Gastroesophageal sphincter (tissue), 3 donors: ENCODE measurements at regions not wholly inside any gene's neighbourhood (a gene's known extent, or its start where the extent isn't known, plus 50 kb on each side); places are given as distances from the start of the nearest gene placed in this dataset.

ENCODE experiments used
- POLR2AphosphoS5 ChIP-seq: sonication (generic); formaldehyde crosslinking; IDR thresholded peaks from one replicate; pipeline ENCODE4 v1.6.1; 2017; ENCODE audit warnings: antibody characterized with exemption
- TF ChIP-seq, protein P1 (sequence below), 4 experiments: fragments of 200-600 bp in 2 of 4; fragments of 450-650 bp in 2 of 4; sonication (generic) in 1 of 4; IDR thresholded peaks; one replicate each; pipeline ENCODE4 v1.5.1; 2017 to 2019; ENCODE audit warnings: antibody characterized with exemption in 4 of 4, mild to moderate bottlenecking in 2 of 4, moderate library complexity in 2 of 4

DNA sequence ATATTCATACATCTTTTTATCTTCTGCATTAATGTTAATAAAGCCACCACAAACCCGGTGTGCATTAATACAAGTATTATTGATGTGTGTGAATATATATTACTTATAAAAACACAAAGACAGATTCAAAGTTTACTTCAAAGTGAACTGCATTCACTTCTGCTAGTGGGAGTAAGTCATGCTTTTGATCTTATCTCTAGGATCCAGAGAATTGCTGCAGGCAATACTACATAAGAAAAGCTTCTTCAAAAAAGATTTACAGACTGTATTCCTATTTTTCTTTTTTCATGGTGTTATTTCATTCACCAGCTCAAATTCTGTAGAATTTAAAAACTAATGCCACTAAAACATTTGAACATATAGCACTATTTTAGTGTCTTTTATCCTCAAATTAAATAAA is 87.5 kb upstream of the CBLB start:
- TF ChIP-seq, protein P1, sequence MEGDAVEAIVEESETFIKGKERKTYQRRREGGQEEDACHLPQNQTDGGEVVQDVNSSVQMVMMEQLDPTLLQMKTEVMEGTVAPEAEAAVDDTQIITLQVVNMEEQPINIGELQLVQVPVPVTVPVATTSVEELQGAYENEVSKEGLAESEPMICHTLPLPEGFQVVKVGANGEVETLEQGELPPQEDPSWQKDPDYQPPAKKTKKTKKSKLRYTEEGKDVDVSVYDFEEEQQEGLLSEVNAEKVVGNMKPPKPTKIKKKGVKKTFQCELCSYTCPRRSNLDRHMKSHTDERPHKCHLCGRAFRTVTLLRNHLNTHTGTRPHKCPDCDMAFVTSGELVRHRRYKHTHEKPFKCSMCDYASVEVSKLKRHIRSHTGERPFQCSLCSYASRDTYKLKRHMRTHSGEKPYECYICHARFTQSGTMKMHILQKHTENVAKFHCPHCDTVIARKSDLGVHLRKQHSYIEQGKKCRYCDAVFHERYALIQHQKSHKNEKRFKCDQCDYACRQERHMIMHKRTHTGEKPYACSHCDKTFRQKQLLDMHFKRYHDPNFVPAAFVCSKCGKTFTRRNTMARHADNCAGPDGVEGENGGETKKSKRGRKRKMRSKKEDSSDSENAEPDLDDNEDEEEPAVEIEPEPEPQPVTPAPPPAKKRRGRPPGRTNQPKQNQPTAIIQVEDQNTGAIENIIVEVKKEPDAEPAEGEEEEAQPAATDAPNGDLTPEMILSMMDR (IDR thresholded peaks at IDR 0.05): no peak
- no peak for TF ChIP-seq POLR2AphosphoS5
